Uterus (tissue), 2 donors: ENCODE measurements at regions not wholly inside any gene's neighbourhood (a gene's known extent, or its start where the extent isn't known, plus 50 kb on each side); places are given as distances from the start of the nearest gene placed in this dataset.

ENCODE experiments used
- POLR2A ChIP-seq, 2 donors: fragments of 450-650 bp; IDR thresholded peaks; one replicate each; pipeline ENCODE4 v1.6.1; 2016; ENCODE audit warnings: antibody characterized with exemption in 2 of 2, mild to moderate bottlenecking in 1 of 2, moderate library complexity in 1 of 2
- TF ChIP-seq, protein P1 (sequence below), 4 experiments: fragments of 200-600 bp in 2 of 4; fragments of 450-650 bp in 2 of 4; sonication (generic) in 2 of 4; IDR thresholded peaks; one replicate each; pipeline ENCODE4 v1.5.1; 2016 to 2019; ENCODE audit warnings: antibody characterized with exemption in 4 of 4, mild to moderate bottlenecking in 2 of 4, moderate library complexity in 1 of 4

DNA sequence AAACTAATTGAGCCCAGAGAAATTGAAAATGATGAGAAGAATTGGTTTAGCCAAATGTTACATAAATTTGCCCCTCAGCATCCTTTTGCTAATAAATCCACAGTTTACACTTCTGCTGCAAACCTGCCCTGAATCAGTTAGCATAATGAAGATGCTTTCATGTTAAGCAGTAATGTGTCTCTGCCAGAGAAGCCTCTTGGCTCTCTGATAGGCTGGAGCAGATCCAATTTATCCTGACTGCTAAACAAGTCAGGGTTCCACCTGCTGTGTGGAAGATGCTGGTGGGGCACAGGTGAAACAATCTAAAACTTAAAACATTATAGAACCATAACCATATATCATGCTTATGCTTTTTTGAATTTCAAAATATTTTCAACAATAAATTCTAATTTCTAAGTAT lies 946.8 kb downstream of the OTOL1 start:
- TF ChIP-seq, protein P1, sequence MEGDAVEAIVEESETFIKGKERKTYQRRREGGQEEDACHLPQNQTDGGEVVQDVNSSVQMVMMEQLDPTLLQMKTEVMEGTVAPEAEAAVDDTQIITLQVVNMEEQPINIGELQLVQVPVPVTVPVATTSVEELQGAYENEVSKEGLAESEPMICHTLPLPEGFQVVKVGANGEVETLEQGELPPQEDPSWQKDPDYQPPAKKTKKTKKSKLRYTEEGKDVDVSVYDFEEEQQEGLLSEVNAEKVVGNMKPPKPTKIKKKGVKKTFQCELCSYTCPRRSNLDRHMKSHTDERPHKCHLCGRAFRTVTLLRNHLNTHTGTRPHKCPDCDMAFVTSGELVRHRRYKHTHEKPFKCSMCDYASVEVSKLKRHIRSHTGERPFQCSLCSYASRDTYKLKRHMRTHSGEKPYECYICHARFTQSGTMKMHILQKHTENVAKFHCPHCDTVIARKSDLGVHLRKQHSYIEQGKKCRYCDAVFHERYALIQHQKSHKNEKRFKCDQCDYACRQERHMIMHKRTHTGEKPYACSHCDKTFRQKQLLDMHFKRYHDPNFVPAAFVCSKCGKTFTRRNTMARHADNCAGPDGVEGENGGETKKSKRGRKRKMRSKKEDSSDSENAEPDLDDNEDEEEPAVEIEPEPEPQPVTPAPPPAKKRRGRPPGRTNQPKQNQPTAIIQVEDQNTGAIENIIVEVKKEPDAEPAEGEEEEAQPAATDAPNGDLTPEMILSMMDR (IDR thresholded peaks at IDR 0.05), result no peak
- TF ChIP-seq POLR2A (IDR thresholded peaks at IDR 0.05), result no peak
